HG02678 (cell line): ENCODE measurements at regions not wholly inside any gene's neighbourhood (a gene's known extent, or its start where the extent isn't known, plus 50 kb on each side); places are given as distances from the start of the nearest gene placed in this dataset.
A peak's percentile ranks its signal among the peaks of the same experiment; 100 is the strongest.
"Not testable (repeated sequence)": the region's sequence is repeated elsewhere in the genome, so short reads cannot be mapped to it uniquely, and the experiment has no call there.

Source experiments
- ATAC-seq: cut with Tn5 transposase; IDR thresholded peaks from one replicate; pipeline ENCODE4 v1.9.1; 2021; ENCODE audit warnings: mild to moderate bottlenecking, moderate library complexity; ENCODE audit not compliant: unreplicated experiment

- no peak for ATAC-seq
Measured at GRCh38 chr3:157921811-157922210, 184.4 kb downstream of the SHOX2 start.

DNA sequence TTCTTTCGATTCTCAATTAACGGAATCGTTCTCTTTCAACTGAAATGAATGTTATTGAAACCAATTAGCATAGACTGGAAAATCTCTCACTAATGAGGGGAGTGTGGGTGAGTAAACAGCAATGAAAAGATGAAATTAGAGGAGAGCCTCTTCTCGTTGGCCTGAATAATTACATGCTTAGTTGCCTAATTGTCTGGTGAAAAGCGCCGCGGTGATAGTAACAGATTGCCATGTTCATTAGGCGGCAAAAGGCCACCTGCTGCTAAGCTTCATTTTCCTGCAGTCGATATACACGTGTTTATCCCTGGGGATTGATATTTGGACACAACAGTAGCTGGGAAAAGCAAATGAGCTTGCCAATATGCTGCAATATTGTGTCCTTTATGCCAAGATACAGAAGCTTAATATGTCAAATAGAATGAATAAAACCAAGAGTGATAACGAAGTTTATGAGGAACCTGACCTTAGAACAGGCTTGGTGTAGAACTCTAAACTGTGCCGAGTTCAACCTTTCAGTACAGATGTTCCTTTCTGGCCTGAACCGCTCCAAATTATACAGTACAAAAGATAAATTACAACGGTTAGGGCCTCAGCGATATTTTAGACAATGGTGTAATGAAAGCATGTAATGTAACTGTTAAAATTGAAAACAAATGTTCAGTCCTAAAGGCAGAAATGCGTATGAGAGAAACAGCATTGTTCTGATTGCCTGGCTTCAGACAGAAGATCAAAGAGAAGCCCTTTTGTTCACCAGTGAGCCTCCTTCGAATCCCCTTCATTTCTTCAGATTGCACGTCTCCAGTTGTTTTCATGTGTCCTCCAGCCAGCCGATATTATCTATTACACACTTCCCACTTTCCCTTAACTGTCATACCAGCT is 185.2 kb downstream of the SHOX2 start:
- ATAC-seq = no peak

DNA sequence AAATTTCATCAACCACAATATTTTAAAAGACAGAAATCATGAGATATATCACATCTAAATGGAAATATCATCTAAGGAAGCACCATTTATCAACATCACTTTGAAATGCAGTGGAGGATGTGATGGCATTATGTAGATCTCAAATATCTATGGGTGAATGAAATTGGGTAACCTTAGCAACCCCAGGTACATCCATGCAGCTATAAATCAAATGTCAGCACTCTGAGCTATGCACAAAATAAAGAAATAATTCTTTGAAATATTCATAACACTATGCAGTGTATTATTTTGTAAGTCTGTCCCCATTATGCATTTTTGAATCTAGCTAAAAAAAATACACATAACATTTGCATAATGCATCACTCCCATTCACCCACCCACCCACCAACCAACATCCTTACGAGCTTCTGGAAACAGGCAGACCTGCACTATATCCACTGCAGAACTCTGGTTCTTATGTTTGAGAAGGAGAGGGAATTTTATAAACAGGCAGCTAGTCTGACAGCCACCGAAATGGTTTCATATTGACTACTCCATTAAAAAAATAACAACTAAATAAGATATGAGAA is 186.8 kb downstream of the SHOX2 start:
- ATAC-seq = no peak

- ATAC-seq = no peak
Measured at GRCh38 chr3:157918402-157918801, 187.8 kb downstream of the SHOX2 start.

GRCh38 chr3:157916672-157917071 is 189.5 kb downstream of the SHOX2 start:
- ATAC-seq = no peak

- ATAC-seq = no peak
Measured at GRCh38 chr3:157914882-157915281, 191.3 kb downstream of the SHOX2 start.

GRCh38 chr3:157913741-157914150 is 192.5 kb downstream of the SHOX2 start:
- ATAC-seq = no peak

GRCh38 chr3:157912514-157913451 is 193.4 kb downstream of the SHOX2 start:
- no peak for ATAC-seq

DNA sequence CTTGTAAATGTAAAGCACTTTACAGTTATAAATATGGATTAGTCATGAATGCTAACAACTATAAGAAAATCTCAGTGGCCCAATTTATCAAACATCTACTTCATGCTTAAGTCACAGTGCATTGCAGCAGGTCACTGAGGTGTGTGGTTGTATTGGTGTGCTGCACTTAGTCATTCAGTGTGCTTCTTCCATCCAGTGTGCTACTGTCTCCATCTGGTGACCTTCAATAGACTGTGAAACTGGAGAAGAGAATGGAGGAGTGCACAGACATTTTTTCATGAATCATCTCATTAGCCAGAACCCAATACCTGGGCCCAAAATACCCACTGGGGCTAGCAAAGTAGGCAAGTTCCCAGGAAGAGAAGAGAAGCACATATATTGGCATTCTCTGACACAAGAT is 199.6 kb downstream of the SHOX2 start:
- no peak for ATAC-seq

GRCh38 chr3:157905885-157906284 is 200.3 kb downstream of the SHOX2 start:
- no peak for ATAC-seq

DNA sequence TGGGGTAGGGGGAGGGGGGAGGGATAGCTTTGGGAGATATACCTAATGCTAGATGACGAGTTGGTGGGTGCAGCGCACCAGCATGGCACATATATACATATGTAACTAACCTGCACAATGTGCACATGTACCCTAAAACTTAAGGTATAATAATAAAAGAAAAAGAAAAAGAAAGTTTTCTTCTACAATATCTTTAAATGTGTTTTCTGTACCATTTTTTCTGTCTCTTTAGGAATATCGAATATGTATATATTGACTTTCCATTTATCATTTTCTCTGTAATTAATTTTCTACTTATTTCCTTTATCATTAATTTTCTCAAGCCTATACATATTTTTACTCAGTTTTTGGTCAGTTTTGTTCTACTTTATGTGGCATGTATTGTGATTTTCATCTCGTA is 203.5 kb downstream of the SHOX2 start:
- ATAC-seq = not testable (repeated sequence)

GRCh38 chr3:157888040-157888439 is 218.2 kb downstream of the SHOX2 start:
- no peak for ATAC-seq

DNA sequence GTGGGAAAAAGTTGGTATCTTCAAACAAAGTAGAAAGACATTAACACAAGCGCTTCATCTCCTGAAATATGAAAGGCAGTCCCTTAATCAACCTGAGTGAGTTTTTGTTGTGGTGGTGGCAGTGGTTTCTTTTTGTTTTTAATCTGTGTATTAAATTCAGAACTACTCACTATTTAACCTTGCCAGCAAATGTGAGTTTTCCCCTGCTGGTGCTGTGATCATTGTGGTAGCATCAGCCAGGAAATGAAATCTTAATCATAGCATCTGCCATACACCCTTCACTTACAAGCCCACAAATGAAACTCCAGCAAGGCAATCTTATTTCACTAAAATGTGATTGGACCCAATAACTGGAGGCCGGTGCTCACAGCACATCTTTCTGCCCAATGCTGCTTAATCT is 229.7 kb downstream of the SHOX2 start:
- no peak for ATAC-seq

DNA sequence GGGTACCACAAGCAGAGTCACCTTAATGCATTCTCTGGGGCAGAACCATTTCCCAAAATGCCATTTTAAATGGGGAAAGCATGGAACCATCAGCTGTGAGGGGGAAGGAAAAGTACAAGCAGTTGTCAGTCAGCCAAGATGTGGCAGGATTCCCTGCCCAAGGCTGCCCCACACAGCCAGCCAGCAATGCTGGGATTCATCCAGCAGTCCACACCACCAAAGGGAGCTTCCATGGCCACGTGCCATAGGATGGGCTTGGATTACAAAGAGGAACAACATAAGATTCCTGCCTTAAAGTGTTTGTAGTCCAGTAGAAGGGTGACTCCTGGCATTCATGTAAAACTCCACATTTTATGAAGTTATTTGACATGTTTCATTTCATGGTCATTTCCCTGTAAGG is 233.3 kb downstream of the SHOX2 start:
- ATAC-seq = no peak

- no peak for ATAC-seq
Measured at GRCh38 chr3:157871838-157872460, 234.3 kb downstream of the SHOX2 start.

DNA sequence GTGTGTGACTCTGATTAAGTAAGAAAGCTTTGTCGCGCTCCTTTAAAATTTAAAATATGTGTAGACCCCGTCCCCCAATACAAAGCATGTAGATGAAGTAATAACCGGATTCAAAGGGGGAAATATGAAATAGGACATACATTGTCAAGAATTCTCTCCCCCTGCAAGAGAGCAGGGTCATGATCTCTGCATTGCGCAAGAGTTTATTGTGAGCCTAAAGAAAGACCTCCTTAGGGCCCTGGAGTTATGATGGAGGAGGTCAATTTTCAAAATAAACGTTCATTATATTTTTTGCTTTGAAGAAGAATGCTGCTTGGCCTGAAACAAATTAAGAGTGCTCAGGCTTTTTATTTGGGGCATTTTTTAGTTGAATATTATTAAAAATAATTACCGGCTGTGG is 235.0 kb downstream of the SHOX2 start:
- ATAC-seq = no peak

DNA sequence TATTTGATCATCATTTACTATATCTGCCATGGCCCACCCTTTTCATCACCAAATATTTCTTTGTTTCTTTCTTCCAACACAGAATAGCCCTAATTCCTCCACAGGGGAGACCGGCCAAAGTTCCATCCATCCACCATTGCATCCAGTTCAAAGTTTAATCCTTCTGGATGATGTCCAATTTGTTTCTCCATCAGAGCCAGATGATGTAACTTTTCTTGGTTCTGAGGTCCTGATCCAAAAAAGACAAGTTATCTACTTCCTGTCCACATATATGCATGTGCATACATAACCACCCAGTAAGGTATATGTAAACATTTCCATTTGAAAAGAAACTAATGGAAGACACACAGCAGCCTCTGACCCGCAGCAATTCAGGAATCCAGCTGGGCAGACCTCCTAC is 237.3 kb downstream of the SHOX2 start:
- ATAC-seq = no peak

DNA sequence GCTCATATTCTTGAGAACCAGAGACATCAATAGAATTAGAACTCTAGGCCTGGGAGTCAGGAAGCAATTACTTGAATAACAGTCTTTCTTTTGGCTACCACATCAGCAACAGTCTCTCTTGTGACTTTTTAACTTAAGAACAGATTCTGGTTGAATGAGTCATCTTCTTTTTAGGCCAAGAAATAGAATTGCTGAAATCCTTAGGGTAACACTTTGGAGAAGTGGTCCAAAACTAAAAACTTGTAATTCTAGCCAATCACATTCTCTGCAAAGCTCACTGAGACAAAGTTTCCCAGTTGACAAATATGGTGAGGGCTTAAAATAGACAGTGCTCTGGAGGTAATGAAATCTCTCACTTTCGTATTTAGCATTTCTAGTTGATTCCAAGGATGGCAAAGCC is 238.0 kb downstream of the SHOX2 start:
- ATAC-seq = no peak

DNA sequence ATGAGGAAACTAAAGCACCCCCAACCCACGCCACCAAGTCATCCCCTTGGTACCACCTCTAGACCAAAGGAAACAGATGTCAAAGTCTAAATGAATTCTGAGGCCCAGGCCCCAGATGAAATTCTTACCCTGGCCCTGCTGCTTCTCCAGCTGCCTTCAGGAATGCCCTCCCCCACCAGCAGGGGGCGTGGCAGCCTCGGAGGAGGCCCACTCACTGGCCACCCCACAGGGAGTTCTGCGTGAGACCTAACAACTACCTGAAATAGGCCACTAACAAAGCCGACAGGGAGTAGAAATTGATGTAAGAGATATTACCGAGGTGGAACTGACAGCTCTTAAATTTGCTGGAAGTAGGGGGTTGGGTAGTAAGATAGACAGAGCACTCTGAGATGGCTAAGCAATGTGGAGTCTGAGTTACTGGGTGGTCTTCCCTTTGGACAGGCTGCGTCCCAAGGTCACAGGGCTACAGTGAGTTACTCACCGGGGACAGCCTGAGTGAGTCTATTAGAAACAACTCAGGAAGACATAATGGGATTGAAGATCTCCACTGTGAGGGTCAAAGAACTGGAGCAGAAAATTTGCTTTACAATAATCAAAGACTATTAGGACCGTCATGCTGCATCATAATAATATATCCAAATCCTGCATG is 240.7 kb downstream of the SHOX2 start:
- peak; percentile 90 for ATAC-seq

GRCh38 chr3:157861076-157861765 is 245.0 kb downstream of the SHOX2 start:
- ATAC-seq = no peak
